Inferior parietal cortex (tissue), 1 donor: ENCODE measurements at regions not wholly inside any gene's neighbourhood (a gene's known extent, or its start where the extent isn't known, plus 50 kb on each side); places are given as distances from the start of the nearest gene placed in this dataset.
"Not testable (repeated sequence)": the region's sequence is repeated elsewhere in the genome, so short reads cannot be mapped to it uniquely, and the experiment has no call there.

Source experiments
- DNase-seq: peaks from one replicate; pipeline ENCODE4 v3.0.0-alpha.2; 2016; ENCODE audit errors: extremely low spot score

GRCh38 chr21:27534206-27534605 is 567.3 kb upstream of the ADAMTS5 start:
- no peak for DNase-seq

GRCh38 chr21:27532076-27532475 is 565.2 kb upstream of the ADAMTS5 start:
- no peak for DNase-seq

GRCh38 chr21:27528697-27529096 is 561.8 kb upstream of the ADAMTS5 start:
- no peak for DNase-seq

- DNase-seq: no peak
These were observed 559.6 kb upstream of the ADAMTS5 start for GRCh38 chr21:27526451-27526850.

- DNase-seq: no peak
These were observed 558.9 kb upstream of the ADAMTS5 start for GRCh38 chr21:27525780-27526179.

- no peak for DNase-seq
These were observed 552.5 kb upstream of the ADAMTS5 start for GRCh38 chr21:27519361-27519760.

GRCh38 chr21:27517177-27517576 is 550.3 kb upstream of the ADAMTS5 start:
- DNase-seq: not testable (repeated sequence)

- DNase-seq: no peak
These were observed 548.8 kb upstream of the ADAMTS5 start for GRCh38 chr21:27515676-27516075.

GRCh38 chr21:27513825-27514224 is 546.9 kb upstream of the ADAMTS5 start:
- no peak for DNase-seq

GRCh38 chr21:27513016-27513415 is 546.1 kb upstream of the ADAMTS5 start:
- no peak for DNase-seq

- DNase-seq: no peak
These were observed 544.3 kb upstream of the ADAMTS5 start for GRCh38 chr21:27511233-27511632.

GRCh38 chr21:27507695-27508094 is 540.8 kb upstream of the ADAMTS5 start:
- no peak for DNase-seq

- DNase-seq: no peak
These were observed 538.6 kb upstream of the ADAMTS5 start for GRCh38 chr21:27505516-27505915.

GRCh38 chr21:27502801-27503200 is 535.9 kb upstream of the ADAMTS5 start:
- DNase-seq: no peak

GRCh38 chr21:27498025-27498424 is 531.1 kb upstream of the ADAMTS5 start:
- no peak for DNase-seq

- DNase-seq: no peak
These were observed 528.9 kb upstream of the ADAMTS5 start for GRCh38 chr21:27495836-27496235.

- no peak for DNase-seq
These were observed 526.7 kb upstream of the ADAMTS5 start for GRCh38 chr21:27493542-27493941.

GRCh38 chr21:27487676-27488075 is 520.8 kb upstream of the ADAMTS5 start:
- no peak for DNase-seq

GRCh38 chr21:27480841-27481261 is 514.0 kb upstream of the ADAMTS5 start:
- DNase-seq: no peak

- no peak for DNase-seq
These were observed 510.4 kb upstream of the ADAMTS5 start for GRCh38 chr21:27477296-27477695.

GRCh38 chr21:27476696-27477095 is 509.8 kb upstream of the ADAMTS5 start:
- DNase-seq: peak; percentile 38

GRCh38 chr21:27475363-27475955 is 508.6 kb upstream of the ADAMTS5 start:
- peak; percentile 49 for DNase-seq

GRCh38 chr21:27467366-27467765 is 500.5 kb upstream of the ADAMTS5 start:
- no peak for DNase-seq

GRCh38 chr21:27466140-27466539 is 499.3 kb upstream of the ADAMTS5 start:
- no peak for DNase-seq
